OCI-LY1 (cell line): ENCODE measurements at regions not wholly inside any gene's neighbourhood (a gene's known extent, or its start where the extent isn't known, plus 50 kb on each side); places are given as distances from the start of the nearest gene placed in this dataset.

Source experiments
- EZH2 ChIP-seq: fragments of 200-600 bp; sonication (generic), shearing (Covaris generic); IDR thresholded peaks from 2 replicates; pipeline ENCODE4 v1.8.0; 2017; ENCODE audit warnings: borderline replicate concordance, mixed run types, mild to moderate bottlenecking, antibody characterized with exemption, low read length, moderate library complexity, mixed read lengths
- TF ChIP-seq, protein P1 (sequence below): fragments of 200-600 bp; sonication (generic), shearing (Covaris generic); IDR thresholded peaks from 2 replicates; pipeline ENCODE4 v1.5.1; 2017; ENCODE audit warnings: mild to moderate bottlenecking, antibody characterized with exemption, low read length, moderate library complexity, mixed read lengths

GRCh38 chr13:68905186-68905585, 1202.4 kb upstream of the ATXN8OS start:
- TF ChIP-seq EZH2 = no peak
- TF ChIP-seq, protein P1, sequence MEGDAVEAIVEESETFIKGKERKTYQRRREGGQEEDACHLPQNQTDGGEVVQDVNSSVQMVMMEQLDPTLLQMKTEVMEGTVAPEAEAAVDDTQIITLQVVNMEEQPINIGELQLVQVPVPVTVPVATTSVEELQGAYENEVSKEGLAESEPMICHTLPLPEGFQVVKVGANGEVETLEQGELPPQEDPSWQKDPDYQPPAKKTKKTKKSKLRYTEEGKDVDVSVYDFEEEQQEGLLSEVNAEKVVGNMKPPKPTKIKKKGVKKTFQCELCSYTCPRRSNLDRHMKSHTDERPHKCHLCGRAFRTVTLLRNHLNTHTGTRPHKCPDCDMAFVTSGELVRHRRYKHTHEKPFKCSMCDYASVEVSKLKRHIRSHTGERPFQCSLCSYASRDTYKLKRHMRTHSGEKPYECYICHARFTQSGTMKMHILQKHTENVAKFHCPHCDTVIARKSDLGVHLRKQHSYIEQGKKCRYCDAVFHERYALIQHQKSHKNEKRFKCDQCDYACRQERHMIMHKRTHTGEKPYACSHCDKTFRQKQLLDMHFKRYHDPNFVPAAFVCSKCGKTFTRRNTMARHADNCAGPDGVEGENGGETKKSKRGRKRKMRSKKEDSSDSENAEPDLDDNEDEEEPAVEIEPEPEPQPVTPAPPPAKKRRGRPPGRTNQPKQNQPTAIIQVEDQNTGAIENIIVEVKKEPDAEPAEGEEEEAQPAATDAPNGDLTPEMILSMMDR = no peak
